EH (cell line): ENCODE measurements at regions not wholly inside any gene's neighbourhood (a gene's known extent, or its start where the extent isn't known, plus 50 kb on each side); places are given as distances from the start of the nearest gene placed in this dataset.

Experiments used
- DNase-seq: peaks from one replicate; pipeline ENCODE4 v3.0.0-alpha.2; 2015; ENCODE audit warnings: low read depth

GRCh38 chr18:11320986-11321385, 171.6 kb upstream of the PIEZO2 start:
- peak; percentile 92 for DNase-seq

GRCh38 chr18:11316546-11316945, 167.2 kb upstream of the PIEZO2 start:
- no peak for DNase-seq

GRCh38 chr18:11310476-11311086, 161.2 kb upstream of the PIEZO2 start:
- DNase-seq = peak; percentile 63

- peak; percentile 27 for DNase-seq
Measured at GRCh38 chr18:11309172-11309571, 159.8 kb upstream of the PIEZO2 start.

GRCh38 chr18:11308499-11308898, 159.1 kb upstream of the PIEZO2 start:
- DNase-seq = peak; percentile 57

- DNase-seq = no peak
Measured at GRCh38 chr18:11307716-11308115, 158.3 kb upstream of the PIEZO2 start.

- DNase-seq = no peak
Measured at GRCh38 chr18:11305507-11305906, 156.1 kb upstream of the PIEZO2 start.

- DNase-seq = no peak
Measured at GRCh38 chr18:11304928-11305327, 155.6 kb upstream of the PIEZO2 start.

- DNase-seq = no peak
Measured at GRCh38 chr18:11296946-11297345, 147.6 kb upstream of the PIEZO2 start.

GRCh38 chr18:11293794-11294193, 144.4 kb upstream of the PIEZO2 start:
- no peak for DNase-seq

- DNase-seq = no peak
Measured at GRCh38 chr18:11290786-11291185, 141.4 kb upstream of the PIEZO2 start.

GRCh38 chr18:11289248-11289647, 139.9 kb upstream of the PIEZO2 start:
- no peak for DNase-seq

GRCh38 chr18:11288401-11288800, 139.0 kb upstream of the PIEZO2 start:
- no peak for DNase-seq

GRCh38 chr18:11286431-11286830, 137.1 kb upstream of the PIEZO2 start:
- DNase-seq = no peak

GRCh38 chr18:11284811-11285210, 135.4 kb upstream of the PIEZO2 start:
- no peak for DNase-seq

- DNase-seq = no peak
Measured at GRCh38 chr18:11284349-11284748, 135.0 kb upstream of the PIEZO2 start.

GRCh38 chr18:11283479-11284161, 134.3 kb upstream of the PIEZO2 start:
- DNase-seq = no peak

GRCh38 chr18:11279461-11279860, 130.1 kb upstream of the PIEZO2 start:
- no peak for DNase-seq

GRCh38 chr18:11276678-11277077, 127.3 kb upstream of the PIEZO2 start:
- no peak for DNase-seq

- no peak for DNase-seq
Measured at GRCh38 chr18:11274144-11274794, 124.9 kb upstream of the PIEZO2 start.

- DNase-seq = no peak
Measured at GRCh38 chr18:11272516-11272915, 123.1 kb upstream of the PIEZO2 start.

GRCh38 chr18:11271954-11272353, 122.6 kb upstream of the PIEZO2 start:
- no peak for DNase-seq

- no peak for DNase-seq
Measured at GRCh38 chr18:11269257-11269656, 119.9 kb upstream of the PIEZO2 start.
